ENCODE measurements at regions not wholly inside any gene's neighbourhood (a gene's known extent, or its start where the extent isn't known, plus 50 kb on each side); places are given as distances from the start of the nearest gene placed in this dataset.

DNA sequence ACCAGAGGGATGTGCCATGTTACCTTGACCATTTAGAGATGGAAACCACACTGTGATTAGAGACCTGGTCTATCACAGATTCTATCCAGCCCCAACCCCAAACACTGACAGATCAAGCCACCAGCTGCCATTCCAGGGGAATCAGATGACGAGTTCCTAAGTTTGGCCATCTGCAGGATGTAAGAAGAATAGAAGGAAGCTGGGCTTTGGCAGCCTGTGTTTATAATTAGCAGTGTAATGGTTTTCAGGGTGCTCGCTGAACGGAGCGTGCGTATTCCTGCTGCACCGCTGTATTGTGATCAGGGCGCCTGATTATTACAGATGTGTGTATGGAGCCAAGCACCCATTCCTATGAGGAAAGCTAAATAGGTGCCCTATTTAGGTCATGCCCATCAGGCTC lies 138.1 kb downstream of the LRRC30 start:
- TF ChIP-seq, protein P1, sequence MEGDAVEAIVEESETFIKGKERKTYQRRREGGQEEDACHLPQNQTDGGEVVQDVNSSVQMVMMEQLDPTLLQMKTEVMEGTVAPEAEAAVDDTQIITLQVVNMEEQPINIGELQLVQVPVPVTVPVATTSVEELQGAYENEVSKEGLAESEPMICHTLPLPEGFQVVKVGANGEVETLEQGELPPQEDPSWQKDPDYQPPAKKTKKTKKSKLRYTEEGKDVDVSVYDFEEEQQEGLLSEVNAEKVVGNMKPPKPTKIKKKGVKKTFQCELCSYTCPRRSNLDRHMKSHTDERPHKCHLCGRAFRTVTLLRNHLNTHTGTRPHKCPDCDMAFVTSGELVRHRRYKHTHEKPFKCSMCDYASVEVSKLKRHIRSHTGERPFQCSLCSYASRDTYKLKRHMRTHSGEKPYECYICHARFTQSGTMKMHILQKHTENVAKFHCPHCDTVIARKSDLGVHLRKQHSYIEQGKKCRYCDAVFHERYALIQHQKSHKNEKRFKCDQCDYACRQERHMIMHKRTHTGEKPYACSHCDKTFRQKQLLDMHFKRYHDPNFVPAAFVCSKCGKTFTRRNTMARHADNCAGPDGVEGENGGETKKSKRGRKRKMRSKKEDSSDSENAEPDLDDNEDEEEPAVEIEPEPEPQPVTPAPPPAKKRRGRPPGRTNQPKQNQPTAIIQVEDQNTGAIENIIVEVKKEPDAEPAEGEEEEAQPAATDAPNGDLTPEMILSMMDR (IDR thresholded peaks at IDR 0.05): no peak
- no peak for TF ChIP-seq POLR2A (IDR thresholded peaks at IDR 0.05)

All from thyroid gland (tissue), 4 donors.